ENCODE measurements at regions not wholly inside any gene's neighbourhood (a gene's known extent, or its start where the extent isn't known, plus 50 kb on each side); places are given as distances from the start of the nearest gene placed in this dataset.

GRCh38 chr2:35417293-35417692 lies 938.3 kb upstream of the CRIM1 start:
- TF ChIP-seq EZH2phosphoT487 (IDR thresholded peaks at IDR 0.05; ENCODE audit: low read depth): no peak
- TF ChIP-seq CTCF (IDR thresholded peaks at IDR 0.05; ENCODE audit: low read depth, low read length): no peak

Measured in OCI-LY3 (cell line).